ENCODE measurements at regions not wholly inside any gene's neighbourhood (a gene's known extent, or its start where the extent isn't known, plus 50 kb on each side); places are given as distances from the start of the nearest gene placed in this dataset.

- in situ Hi-C loops (cut with MboI; ENCODE audit: low pct_ligation_motif_present in 1 of 4, low pct_unique_long_range_greater_than_20kb in 1 of 4, low sequenced_read_pairs in 3 of 4) = no loop called here
- DNase-seq = no peak
- Histone ChIP-seq H3K27ac (no peak overlapping the region), H3K4me3 (no peak overlapping the region), H3K9me3 (no peaks in the 10 kb centered on the region), H3K27me3 (no peaks in the 10 kb centered on the region), H3K4me1 (peaks cover 0 to 3% (median 0%) of the 10 kb centered on the region in 4 donors), H3K36me3 (no peaks in the 10 kb centered on the region)
- 47 to 56% methylated on average over 2 of the region's 2 CpGs for WGBS, 2 donors (ENCODE audit: low coverage in 1 of 2)
- TF ChIP-seq EP300 (IDR thresholded peaks at IDR 0.05; ENCODE audit: low read depth) (no peak), POLR2AphosphoS5 (IDR thresholded peaks at IDR 0.05) (no peak), POLR2A (IDR thresholded peaks at IDR 0.05) (no peak), CTCF (IDR thresholded peaks at IDR 0.05) (no peak)
- intact Hi-C loops (cut with DNase I; ENCODE audit: low total_unique reads) = no loop called here
Measured at GRCh38 chr21:24050231-24050630, 1557.0 kb downstream of the MRPL39 start.

- H3K27me3 ChIP-seq = no peaks in the 10 kb centered on the region
- no peak overlapping the region for H3K4me3 ChIP-seq
- no peak overlapping the region for H3K27ac ChIP-seq
- DNase-seq = no peak
- TF ChIP-seq CTCF (IDR thresholded peaks at IDR 0.05) = no peak
- no peak for TF ChIP-seq EP300 (IDR thresholded peaks at IDR 0.05; ENCODE audit: low read depth)
- 73 to 83% methylated on average over 4 to 6 of the region's 6 CpGs for WGBS, 2 donors (ENCODE audit: low coverage in 1 of 2)
- intact Hi-C loops (cut with DNase I; ENCODE audit: low total_unique reads) = no loop called here
- in situ Hi-C loops (cut with MboI; ENCODE audit: low pct_ligation_motif_present in 1 of 4, low pct_unique_long_range_greater_than_20kb in 1 of 4, low sequenced_read_pairs in 3 of 4) = no loop called here
- H3K9me3 ChIP-seq = no peaks in the 10 kb centered on the region
- peaks cover 0 to 3% (median 0%) of the 10 kb centered on the region in 4 donors for H3K4me1 ChIP-seq
- no peaks in the 10 kb centered on the region for H3K36me3 ChIP-seq
Measured at GRCh38 chr21:24046829-24047443, 1560.3 kb downstream of the MRPL39 start.

GRCh38 chr21:24045775-24046215 lies 1561.5 kb downstream of the MRPL39 start:
- TF ChIP-seq POLR2AphosphoS5 (IDR thresholded peaks at IDR 0.05) (no peak), CTCF (IDR thresholded peaks at IDR 0.05) (peak in 1 of 5 experiments; percentile 9)
- Histone ChIP-seq H3K36me3 (no peaks in the 10 kb centered on the region), H3K9me3 (no peaks in the 10 kb centered on the region), H3K4me3 (no peak overlapping the region), H3K4me1 (peaks cover 0 to 3% (median 0%) of the 10 kb centered on the region in 4 donors), H3K27me3 (no peaks in the 10 kb centered on the region), H3K27ac (no peak overlapping the region)
- peak; percentile 10 for DNase-seq
- intact Hi-C loops (cut with DNase I; ENCODE audit: low total_unique reads) (no loop called here), in situ Hi-C loops (cut with MboI; ENCODE audit: low pct_ligation_motif_present in 1 of 4, low pct_unique_long_range_greater_than_20kb in 1 of 4, low sequenced_read_pairs in 3 of 4) (no loop called here)
- WGBS, 2 donors (ENCODE audit: low coverage in 1 of 2) = 9% methylated on average over 2 of the region's 2 CpGs; no CpG with 5 or more reads in 1 of the 2 donors

- Histone ChIP-seq H3K27ac (no peak overlapping the region), H3K27me3 (no peaks in the 10 kb centered on the region), H3K36me3 (no peaks in the 10 kb centered on the region), H3K4me3 (no peak overlapping the region), H3K4me1 (peaks cover 0 to 3% (median 0%) of the 10 kb centered on the region in 4 donors), H3K9me3 (no peaks in the 10 kb centered on the region)
- in situ Hi-C loops (cut with MboI; ENCODE audit: low pct_ligation_motif_present in 1 of 4, low pct_unique_long_range_greater_than_20kb in 1 of 4, low sequenced_read_pairs in 3 of 4) (no loop called here), intact Hi-C loops (cut with DNase I; ENCODE audit: low total_unique reads) (no loop called here)
- no peak for DNase-seq
- 50 to 56% methylated on average over 3 to 4 of the region's 4 CpGs for WGBS, 2 donors (ENCODE audit: low coverage in 1 of 2)
- TF ChIP-seq POLR2A (IDR thresholded peaks at IDR 0.05) (no peak), CTCF (IDR thresholded peaks at IDR 0.05) (no peak), POLR2AphosphoS5 (IDR thresholded peaks at IDR 0.05) (no peak), EP300 (IDR thresholded peaks at IDR 0.05; ENCODE audit: low read depth) (no peak)
Measured at GRCh38 chr21:24045373-24045772, 1561.9 kb downstream of the MRPL39 start.

Measured in transverse colon (tissue), 4 donors.